ENCODE measurements at regions not wholly inside any gene's neighbourhood (a gene's known extent, or its start where the extent isn't known, plus 50 kb on each side); places are given as distances from the start of the nearest gene placed in this dataset.
"Not testable (repeated sequence)": the region's sequence is repeated elsewhere in the genome, so short reads cannot be mapped to it uniquely, and the experiment has no call there.

GRCh38 chr17:64800987-64801386 is 118.3 kb downstream of the LRRC37A3 start:
- in situ Hi-C loops (cut with HindIII; ENCODE audit: low sequenced_read_pairs); H3K4me3 ChIP-seq (ENCODE audit: low read depth, low read length); DNase-seq (ENCODE audit: low read depth): not testable (repeated sequence)

DNA sequence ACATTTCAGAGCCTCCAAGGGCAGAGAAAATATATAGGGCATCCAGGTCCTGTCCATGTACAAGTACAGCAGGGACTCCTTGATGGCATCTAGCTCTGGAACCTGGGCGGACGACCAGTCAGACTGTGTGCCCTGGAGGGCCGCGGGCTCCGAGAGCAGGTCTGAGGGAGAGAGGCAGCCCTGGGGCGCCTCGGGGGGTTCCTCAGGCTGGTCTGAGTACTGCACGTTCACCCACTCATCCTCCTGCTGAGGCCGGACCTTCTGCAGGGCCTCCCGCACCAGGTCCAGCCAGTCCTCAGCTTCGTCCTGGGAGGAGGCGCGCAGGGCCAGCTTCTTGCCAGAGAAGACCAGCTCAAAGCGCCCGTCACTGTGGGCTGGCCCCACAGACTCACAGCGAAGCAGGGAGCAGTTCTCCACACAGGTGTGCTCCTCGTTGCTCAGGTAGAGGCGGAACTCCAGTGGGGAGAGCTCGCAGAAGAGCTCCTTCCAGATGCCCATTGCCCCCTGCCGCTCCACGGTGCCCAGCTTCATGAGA is 118.8 kb downstream of the LRRC37A3 start:
- DNase-seq (ENCODE audit: low read depth); in situ Hi-C loops (cut with HindIII; ENCODE audit: low sequenced_read_pairs): not testable (repeated sequence)

DNA sequence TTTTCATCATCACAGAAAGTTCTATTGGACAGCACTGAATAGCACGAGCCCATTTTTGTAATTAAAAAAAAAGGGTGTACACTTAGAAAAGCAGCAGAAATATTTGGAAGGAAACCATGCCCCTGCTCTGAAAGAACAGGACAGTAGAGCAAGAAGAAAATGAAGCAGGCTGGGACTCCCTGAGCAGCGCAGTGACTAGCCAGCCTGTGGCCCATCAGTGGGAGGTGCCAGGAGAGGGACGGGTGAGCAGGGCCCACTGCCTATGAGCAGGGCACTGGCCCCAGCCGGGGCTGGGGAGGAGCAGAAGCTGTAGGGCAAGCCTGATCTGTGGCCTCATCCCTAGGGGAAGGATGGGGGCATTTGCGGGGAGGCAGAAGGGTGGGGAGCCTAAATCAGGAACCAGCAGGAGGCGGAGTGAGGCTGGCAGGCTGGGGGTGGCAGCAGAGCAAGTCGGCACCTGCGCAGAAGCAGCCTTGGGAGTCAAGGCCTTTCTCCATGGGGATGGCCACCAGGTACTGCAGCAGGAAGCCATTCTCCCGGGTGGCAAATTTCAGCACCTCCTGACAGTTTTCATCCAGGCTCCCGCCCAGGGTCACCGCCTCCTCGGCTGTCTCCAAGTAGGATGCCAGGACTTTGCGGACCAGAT is 119.6 kb downstream of the LRRC37A3 start:
- in situ Hi-C loops (cut with HindIII; ENCODE audit: low sequenced_read_pairs); DNase-seq (ENCODE audit: low read depth): not testable (repeated sequence)

More for the DNA sequence above, 118.8 kb downstream of the LRRC37A3 start:
- H3K4me3 ChIP-seq (ENCODE audit: low read depth, low read length) = not testable (repeated sequence)

GRCh38 chr17:64798961-64799360 is 120.3 kb downstream of the LRRC37A3 start:
- H3K4me3 ChIP-seq (ENCODE audit: low read depth, low read length); DNase-seq (ENCODE audit: low read depth); in situ Hi-C loops (cut with HindIII; ENCODE audit: low sequenced_read_pairs): not testable (repeated sequence)

More for the DNA sequence above, 119.6 kb downstream of the LRRC37A3 start:
- not testable (repeated sequence) for H3K4me3 ChIP-seq (ENCODE audit: low read depth, low read length)

DNA sequence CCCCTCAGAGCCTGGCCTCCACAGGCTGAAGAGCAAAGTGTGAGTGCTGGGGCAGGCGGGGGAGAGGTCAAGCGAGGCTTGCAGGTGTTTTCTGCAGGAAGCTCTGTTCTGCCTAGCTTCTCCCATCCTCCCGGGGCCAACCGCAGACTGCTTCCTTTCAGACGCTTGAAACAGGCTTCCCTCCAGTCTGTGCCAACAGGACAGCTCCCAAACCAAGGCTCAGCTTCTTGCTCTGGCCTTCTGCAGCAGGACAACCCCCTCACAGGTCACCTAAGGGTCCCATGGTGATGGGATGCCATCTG is 120.8 kb downstream of the LRRC37A3 start:
- H3K4me3 ChIP-seq (ENCODE audit: low read depth, low read length); DNase-seq (ENCODE audit: low read depth); in situ Hi-C loops (cut with HindIII; ENCODE audit: low sequenced_read_pairs): not testable (repeated sequence)

DNA sequence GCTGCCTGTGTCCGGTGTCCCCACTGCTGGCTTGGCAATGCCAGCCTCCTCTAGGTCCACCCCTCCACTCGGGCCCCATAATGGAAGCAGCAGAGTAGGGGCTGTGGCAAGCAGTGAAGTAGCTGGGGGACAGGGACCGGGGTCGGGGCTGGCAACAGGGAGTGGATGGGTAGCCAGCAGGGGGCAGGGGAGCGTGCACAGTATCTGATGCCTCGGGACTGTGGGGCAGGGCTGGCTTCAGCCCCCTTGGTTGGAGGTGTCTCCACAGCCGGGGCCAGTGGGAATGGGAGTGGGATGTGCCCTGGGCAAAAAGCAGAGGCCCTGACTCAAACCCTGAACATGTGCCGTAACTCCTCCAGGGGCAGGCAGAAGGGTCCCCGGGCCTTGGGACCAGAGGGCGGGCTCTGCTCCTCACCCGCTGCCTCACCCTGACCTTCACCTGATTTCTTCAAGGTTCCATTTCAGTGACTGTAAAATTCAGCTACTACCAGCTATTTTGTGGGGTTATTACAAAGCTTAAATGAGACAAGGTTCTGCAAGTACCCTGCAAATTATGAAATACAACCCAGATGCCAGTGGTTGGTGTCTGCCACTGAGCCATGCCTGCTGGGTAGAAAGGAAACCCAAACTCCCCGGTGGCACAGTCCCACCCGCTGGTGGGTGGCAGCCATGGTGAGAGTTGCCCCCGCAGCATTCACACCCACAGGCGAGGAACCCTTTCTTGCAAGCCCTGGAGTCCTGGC is 121.4 kb downstream of the LRRC37A3 start:
- in situ Hi-C loops (cut with HindIII; ENCODE audit: low sequenced_read_pairs); DNase-seq (ENCODE audit: low read depth); H3K4me3 ChIP-seq (ENCODE audit: low read depth, low read length): not testable (repeated sequence)

GRCh38 chr17:64795342-64795741 is 123.9 kb downstream of the LRRC37A3 start:
- in situ Hi-C loops (cut with HindIII; ENCODE audit: low sequenced_read_pairs); H3K4me3 ChIP-seq (ENCODE audit: low read depth, low read length); DNase-seq (ENCODE audit: low read depth): not testable (repeated sequence)

GRCh38 chr17:64794548-64795274 is 124.6 kb downstream of the LRRC37A3 start:
- in situ Hi-C loops (cut with HindIII; ENCODE audit: low sequenced_read_pairs); DNase-seq (ENCODE audit: low read depth); H3K4me3 ChIP-seq (ENCODE audit: low read depth, low read length): not testable (repeated sequence)

GRCh38 chr17:64794113-64794512 is 125.2 kb downstream of the LRRC37A3 start:
- in situ Hi-C loops (cut with HindIII; ENCODE audit: low sequenced_read_pairs); H3K4me3 ChIP-seq (ENCODE audit: low read depth, low read length); DNase-seq (ENCODE audit: low read depth): not testable (repeated sequence)

- in situ Hi-C loops (cut with HindIII; ENCODE audit: low sequenced_read_pairs); H3K4me3 ChIP-seq (ENCODE audit: low read depth, low read length): not testable (repeated sequence)
- DNase-seq (ENCODE audit: low read depth) = peak; percentile 19
These were observed 126.3 kb downstream of the LRRC37A3 start for GRCh38 chr17:64792793-64793575.

- H3K4me3 ChIP-seq (ENCODE audit: low read depth, low read length); in situ Hi-C loops (cut with HindIII; ENCODE audit: low sequenced_read_pairs); DNase-seq (ENCODE audit: low read depth): not testable (repeated sequence)
These were observed 127.0 kb downstream of the LRRC37A3 start for GRCh38 chr17:64792276-64792675.

- DNase-seq (ENCODE audit: low read depth); in situ Hi-C loops (cut with HindIII; ENCODE audit: low sequenced_read_pairs): not testable (repeated sequence)
These were observed 127.6 kb downstream of the LRRC37A3 start for GRCh38 chr17:64791691-64792090.

DNA sequence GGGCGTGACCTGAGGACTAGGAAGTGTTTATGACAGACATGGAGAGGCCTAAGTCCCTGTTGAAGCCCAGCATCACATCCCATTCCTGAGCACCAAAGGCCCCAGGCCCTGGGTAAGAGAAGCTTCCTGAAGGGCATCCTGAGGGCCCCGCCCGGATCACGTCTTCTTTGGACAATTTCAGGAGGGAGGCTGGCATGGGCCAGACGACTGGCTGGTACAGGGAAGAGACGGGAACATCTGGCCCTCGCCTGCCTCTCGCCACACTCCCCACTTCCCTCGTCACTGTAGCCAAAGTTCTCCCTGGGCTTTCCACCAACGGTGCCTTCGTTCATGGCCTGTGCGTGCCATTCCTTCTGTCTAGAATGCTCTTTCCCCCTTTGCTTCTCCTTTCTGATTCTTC is 128.1 kb downstream of the LRRC37A3 start:
- H3K4me3 ChIP-seq (ENCODE audit: low read depth, low read length); DNase-seq (ENCODE audit: low read depth); in situ Hi-C loops (cut with HindIII; ENCODE audit: low sequenced_read_pairs): not testable (repeated sequence)

More at GRCh38 chr17:64791691-64792090, 127.6 kb downstream of the LRRC37A3 start:
- H3K4me3 ChIP-seq (ENCODE audit: low read depth, low read length) = not testable (repeated sequence)

GRCh38 chr17:64790690-64791089 is 128.6 kb upstream of the SMURF2 start:
- DNase-seq (ENCODE audit: low read depth); H3K4me3 ChIP-seq (ENCODE audit: low read depth, low read length); in situ Hi-C loops (cut with HindIII; ENCODE audit: low sequenced_read_pairs): not testable (repeated sequence)

GRCh38 chr17:64790193-64790592 is 128.1 kb upstream of the SMURF2 start:
- DNase-seq (ENCODE audit: low read depth); in situ Hi-C loops (cut with HindIII; ENCODE audit: low sequenced_read_pairs); H3K4me3 ChIP-seq (ENCODE audit: low read depth, low read length): not testable (repeated sequence)

- H3K4me3 ChIP-seq (ENCODE audit: low read depth, low read length); DNase-seq (ENCODE audit: low read depth); in situ Hi-C loops (cut with HindIII; ENCODE audit: low sequenced_read_pairs): not testable (repeated sequence)
These were observed 126.9 kb upstream of the SMURF2 start for GRCh38 chr17:64789061-64789445.
